Naive thymus-derived CD4-positive, alpha-beta T cell (primary cell): ENCODE measurements at regions not wholly inside any gene's neighbourhood (a gene's known extent, or its start where the extent isn't known, plus 50 kb on each side); places are given as distances from the start of the nearest gene placed in this dataset.
A peak's percentile ranks its signal among the peaks of the same experiment; 100 is the strongest.

Source experiments
- ATAC-seq: fragments of 150-1000 bp; cut with Tn5 transposase; 2 replicates; pipeline ENCODE4 v1.10.0; 2021; ENCODE audit warnings: mild to moderate bottlenecking, moderate library complexity
- CTCF ChIA-PET: fragments of 350-600 bp; sonication (Branson Sonifier 250); formaldehyde crosslinking; loops from one replicate; lab custom pipeline; 2021; ENCODE audit warnings: antibody characterized with exemption; lab: Charles Lee
- POLR2A ChIA-PET: fragments of 350-600 bp; sonication (Branson Sonifier 250); formaldehyde crosslinking; loops from one replicate; lab custom pipeline; 2021; ENCODE audit warnings: antibody characterized with exemption, inconsistent platforms; lab: Charles Lee
- DNase-seq, 9 donors: peaks; one replicate each; pipeline versions ENCODE4 v3.0.0 to v3.0.0-alpha.2; 2020 to 2022; ENCODE audit warnings: mixed read lengths in 1 of 9
- H3K27ac ChIP-seq: one replicate; pipeline ENCODE4 v1.7.0; 2013; ENCODE audit warnings: mild to moderate bottlenecking, low read depth, low read length, moderate library complexity
- H3K27me3 ChIP-seq, 2 donors: one replicate each; pipeline ENCODE4 v1.7.0; 2013; ENCODE audit warnings: low read length in 2 of 2, mild to moderate bottlenecking in 2 of 2, moderate library complexity in 2 of 2; ENCODE audit not compliant: control insufficient read depth in 2 of 2, insufficient read depth in 2 of 2
- H3K36me3 ChIP-seq, 3 experiments: 1 replicate in 2 of 3; 2 replicates in 1 of 3; pipeline ENCODE4 v1.7.0; 2013; ENCODE audit warnings: low read length in 3 of 3, mild to moderate bottlenecking in 3 of 3, moderate library complexity in 1 of 3; ENCODE audit not compliant: insufficient read depth in 3 of 3, control insufficient read depth in 2 of 3
- H3K4me1 ChIP-seq, 2 donors: one replicate each; pipeline ENCODE4 v1.7.0; 2013; ENCODE audit warnings: low read length in 2 of 2, mild to moderate bottlenecking in 2 of 2, moderate library complexity in 1 of 2; ENCODE audit not compliant: control insufficient read depth in 2 of 2, insufficient read depth in 2 of 2
- H3K4me3 ChIP-seq: 2 replicates; pipeline ENCODE4 v1.7.0; 2013; ENCODE audit warnings: mild to moderate bottlenecking, low read length
- H3K9me3 ChIP-seq, 3 experiments: 1 replicate in 2 of 3; 2 replicates in 1 of 3; pipeline ENCODE4 v1.7.0; 2013; ENCODE audit warnings: low read length in 3 of 3; ENCODE audit not compliant: control insufficient read depth in 2 of 3
- H3K27ac Mint-ChIP-seq, 9 donors: one replicate each; pipeline ENCODE4 v1.8.0; 2020 to 2022; ENCODE audit warnings: mixed read lengths in 9 of 9, mild to moderate bottlenecking in 8 of 9, moderate library complexity in 5 of 9, inconsistent platforms in 2 of 9
- H3K27me3 Mint-ChIP-seq, 5 donors: one replicate each; pipeline ENCODE4 v1.8.0; 2021 to 2022; ENCODE audit warnings: mixed read lengths in 5 of 5, mild to moderate bottlenecking in 1 of 5
- H3K36me3 Mint-ChIP-seq, 5 donors: one replicate each; pipeline ENCODE4 v1.8.0; 2020 to 2022; ENCODE audit warnings: mixed read lengths in 5 of 5, mild to moderate bottlenecking in 3 of 5, inconsistent platforms in 1 of 5
- H3K4me1 Mint-ChIP-seq, 7 donors: one replicate each; pipeline ENCODE4 v1.8.0; 2020 to 2022; ENCODE audit warnings: mixed read lengths in 7 of 7, mild to moderate bottlenecking in 3 of 7, inconsistent platforms in 1 of 7
- H3K4me3 Mint-ChIP-seq, 10 donors: one replicate each; pipeline ENCODE4 v1.8.0; 2020 to 2022; ENCODE audit warnings: mild to moderate bottlenecking in 10 of 10, mixed read lengths in 10 of 10, moderate library complexity in 6 of 10, inconsistent platforms in 2 of 10
- H3K9me3 Mint-ChIP-seq, 11 donors: one replicate each; pipeline ENCODE4 v1.8.0; 2020 to 2022; ENCODE audit warnings: mixed read lengths in 11 of 11, mild to moderate bottlenecking in 4 of 11, inconsistent platforms in 1 of 11, moderate library complexity in 1 of 11
- intact Hi-C, 2 donors: fragments of 100-400 bp; cut with micrococcal nuclease; formaldehyde crosslinking; loops; one replicate each; pipeline ENCODE4 v1.15.1; 2023

DNA sequence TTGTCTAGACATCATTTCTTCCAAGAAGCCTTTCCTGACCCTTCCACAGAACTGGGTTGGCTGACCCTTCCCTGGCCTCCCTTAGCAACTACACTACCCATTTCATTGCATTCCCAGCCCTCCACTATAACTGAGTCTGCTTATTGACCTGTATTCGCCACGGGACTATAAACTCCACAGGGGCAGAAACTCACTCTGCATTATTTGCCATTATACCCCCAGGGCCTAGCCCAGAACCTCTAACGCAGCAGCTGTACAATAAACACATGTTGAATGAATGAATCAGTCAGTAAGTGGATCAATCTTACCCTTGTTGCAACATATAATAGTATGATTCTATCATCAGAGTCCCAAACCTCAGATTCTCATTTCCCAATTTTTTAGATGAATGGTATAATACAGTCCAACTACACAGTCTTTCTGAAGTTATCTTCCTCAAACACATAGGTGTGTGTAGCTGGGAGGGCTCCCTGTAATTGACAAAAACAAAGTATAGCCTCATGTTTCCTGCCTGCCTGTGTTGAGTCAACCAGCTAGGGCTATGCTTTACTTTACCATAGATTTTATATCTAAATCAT is 209.3 kb downstream of the CHIC2 start:
- intact Hi-C loops: no loop called here
- DNase-seq: no peak
- Mint-ChIP-seq H3K4me3 (no peak overlapping the region), H3K36me3 (no peaks in the 10 kb centered on the region), H3K27me3 (peaks cover 0 to 11% (median 6%) of the 10 kb centered on the region in 5 donors), H3K4me1 (peaks cover 0 to 6% (median 0%) of the 10 kb centered on the region in 7 donors), H3K27ac (no peak overlapping the region), H3K9me3 (peaks cover 0 to 2% (median 0%) of the 10 kb centered on the region in 11 donors)
- Histone ChIP-seq H3K27ac (no peak overlapping the region), H3K27me3 (no peaks in the 10 kb centered on the region), H3K36me3 (no peaks in the 10 kb centered on the region), H3K4me3 (no peak overlapping the region), H3K9me3 (no peaks in the 10 kb centered on the region), H3K4me1 (no peaks in the 10 kb centered on the region)
- ChIA-PET POLR2A (no interaction called here), CTCF (no interaction called here)
- ATAC-seq: peak; percentile 40

DNA sequence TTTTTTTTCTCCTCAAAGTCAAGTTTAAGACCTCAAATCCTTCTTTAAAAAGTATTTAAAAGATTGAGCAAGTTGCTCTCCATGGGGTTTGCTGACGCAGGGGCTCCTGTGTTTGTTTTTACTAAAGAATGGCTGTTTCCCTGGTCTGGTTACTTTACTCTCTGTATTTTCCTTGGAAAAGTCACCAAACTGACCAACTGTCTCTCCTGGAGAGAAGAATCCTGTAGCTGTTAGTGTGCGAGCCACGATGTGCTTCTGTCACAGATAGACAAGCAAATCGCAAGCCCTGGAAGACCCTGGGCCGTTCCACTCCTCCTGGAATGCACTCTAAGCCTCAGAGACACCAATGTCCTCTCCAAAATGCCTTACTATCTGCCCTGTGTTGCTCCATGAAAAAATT is 212.1 kb downstream of the CHIC2 start:
- no peak overlapping the region for H3K4me3 ChIP-seq
- no peak overlapping the region for H3K27ac ChIP-seq
- no peaks in the 10 kb centered on the region for H3K4me1 ChIP-seq
- Mint-ChIP-seq H3K36me3 (no peaks in the 10 kb centered on the region), H3K27me3 (peaks cover 0 to 11% (median 6%) of the 10 kb centered on the region in 5 donors), H3K9me3 (peaks cover 0 to 2% (median 0%) of the 10 kb centered on the region in 11 donors), H3K4me3 (no peak overlapping the region), H3K27ac (no peak overlapping the region), H3K4me1 (peaks cover 0 to 6% (median 0%) of the 10 kb centered on the region in 7 donors)
- H3K9me3 ChIP-seq: no peaks in the 10 kb centered on the region
- H3K27me3 ChIP-seq: no peaks in the 10 kb centered on the region
- DNase-seq (no peak), ATAC-seq (no peak)
- POLR2A ChIA-PET: no interaction called here
- no peaks in the 10 kb centered on the region for H3K36me3 ChIP-seq
- CTCF ChIA-PET: no interaction called here
- intact Hi-C loops: no loop called here

DNA sequence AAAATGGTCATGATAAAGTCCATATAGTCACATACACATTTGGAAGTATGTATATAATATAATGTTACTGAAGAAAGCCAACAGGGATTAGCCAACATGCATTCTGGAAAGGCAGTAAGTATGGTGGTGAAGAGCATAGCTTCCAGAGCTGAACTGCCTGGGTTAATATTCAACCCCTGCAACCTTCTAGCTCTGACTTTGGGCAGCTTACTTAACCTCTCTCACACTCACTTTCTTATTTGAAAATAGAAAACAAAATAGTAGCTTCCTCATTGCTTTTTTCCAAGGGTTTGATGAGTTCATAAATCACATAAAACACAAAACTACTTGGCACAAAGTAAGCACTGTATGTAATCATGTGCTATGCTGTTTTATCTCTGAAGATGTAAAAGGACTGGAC is 216.4 kb downstream of the CHIC2 start:
- ATAC-seq: no peak
- Mint-ChIP-seq H3K4me3 (no peak overlapping the region), H3K4me1 (no peaks in the 10 kb centered on the region), H3K9me3 (no peaks in the 10 kb centered on the region), H3K27me3 (peaks cover 0 to 4% (median 0%) of the 10 kb centered on the region in 5 donors), H3K27ac (no peak overlapping the region), H3K36me3 (no peaks in the 10 kb centered on the region)
- no peak overlapping the region for H3K27ac ChIP-seq
- no peak for DNase-seq
- ChIA-PET CTCF (no interaction called here), POLR2A (no interaction called here)
- no peak overlapping the region for H3K4me3 ChIP-seq
- H3K4me1 ChIP-seq: no peaks in the 10 kb centered on the region
- intact Hi-C loops: no loop called here
- no peaks in the 10 kb centered on the region for H3K9me3 ChIP-seq
- H3K36me3 ChIP-seq: no peaks in the 10 kb centered on the region
- no peaks in the 10 kb centered on the region for H3K27me3 ChIP-seq

DNA sequence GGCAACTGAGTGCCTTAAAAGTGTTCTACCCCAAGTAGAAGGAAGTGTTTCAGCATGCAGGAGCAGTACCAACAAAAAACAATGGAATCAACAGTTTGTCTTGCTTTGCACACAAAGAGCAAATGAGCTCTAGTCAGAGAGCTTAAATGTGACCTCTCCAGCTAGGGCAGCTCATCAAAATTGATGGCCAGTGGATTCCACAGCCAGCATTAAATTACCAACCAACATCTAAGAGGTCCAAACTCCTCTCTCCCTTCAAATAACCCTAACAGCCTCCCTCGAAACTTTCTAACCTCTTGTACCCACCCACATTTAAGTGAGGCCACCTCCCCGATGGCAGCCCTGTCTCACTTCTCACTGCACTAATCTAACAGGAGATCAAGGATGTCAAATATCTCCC is 219.9 kb downstream of the CHIC2 start:
- Histone ChIP-seq H3K27me3 (no peaks in the 10 kb centered on the region), H3K4me1 (no peaks in the 10 kb centered on the region), H3K27ac (no peak overlapping the region), H3K36me3 (no peaks in the 10 kb centered on the region), H3K9me3 (no peaks in the 10 kb centered on the region), H3K4me3 (no peak overlapping the region)
- ATAC-seq (no peak), DNase-seq (no peak)
- H3K27me3 Mint-ChIP-seq: peaks cover 0 to 15% (median 5%) of the 10 kb centered on the region in 5 donors
- ChIA-PET CTCF (no interaction called here), POLR2A (no interaction called here)
- intact Hi-C loops: no loop called here
- peaks cover 0 to 3% (median 0%) of the 10 kb centered on the region in 11 donors for H3K9me3 Mint-ChIP-seq
- H3K27ac Mint-ChIP-seq: no peak overlapping the region
- no peak overlapping the region for H3K4me3 Mint-ChIP-seq
- H3K36me3 Mint-ChIP-seq: no peaks in the 10 kb centered on the region
- no peaks in the 10 kb centered on the region for H3K4me1 Mint-ChIP-seq

DNA sequence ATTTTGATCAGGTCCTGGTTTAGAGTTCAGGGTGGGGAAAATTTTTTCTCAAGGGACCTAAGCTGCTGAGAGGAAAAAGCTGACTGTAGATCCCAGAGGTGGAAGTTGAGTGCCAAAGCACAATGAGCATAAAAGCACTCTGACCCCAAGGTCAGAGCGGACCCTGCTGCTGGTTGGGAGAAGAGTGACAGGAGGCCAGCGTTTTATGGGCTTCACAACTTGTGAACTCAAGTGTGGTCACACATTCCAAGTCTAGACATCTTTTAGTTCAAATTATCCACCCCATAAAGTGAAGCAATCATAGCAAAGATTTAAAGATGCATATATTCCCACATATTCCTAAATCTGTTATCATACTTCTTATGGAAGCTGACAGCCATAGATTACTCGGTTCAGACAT is 220.3 kb downstream of the CHIC2 start:
- Histone ChIP-seq H3K27me3 (no peaks in the 10 kb centered on the region), H3K4me1 (no peaks in the 10 kb centered on the region), H3K9me3 (no peaks in the 10 kb centered on the region), H3K27ac (no peak overlapping the region), H3K4me3 (no peak overlapping the region), H3K36me3 (no peaks in the 10 kb centered on the region)
- Mint-ChIP-seq H3K9me3 (peaks cover 0 to 4% (median 0%) of the 10 kb centered on the region in 11 donors), H3K36me3 (no peaks in the 10 kb centered on the region), H3K27ac (no peak overlapping the region), H3K4me1 (no peaks in the 10 kb centered on the region), H3K4me3 (no peak overlapping the region), H3K27me3 (peaks cover 0 to 15% (median 5%) of the 10 kb centered on the region in 5 donors)
- no peak for DNase-seq
- no peak for ATAC-seq
- POLR2A ChIA-PET: no interaction called here
- intact Hi-C loops: no loop called here
- CTCF ChIA-PET: interaction anchor here (0.7 kb wide), 1 partner anchor 422 kb away, joined by 5 read pairs; no protein-coding TSS in a partner anchor

DNA sequence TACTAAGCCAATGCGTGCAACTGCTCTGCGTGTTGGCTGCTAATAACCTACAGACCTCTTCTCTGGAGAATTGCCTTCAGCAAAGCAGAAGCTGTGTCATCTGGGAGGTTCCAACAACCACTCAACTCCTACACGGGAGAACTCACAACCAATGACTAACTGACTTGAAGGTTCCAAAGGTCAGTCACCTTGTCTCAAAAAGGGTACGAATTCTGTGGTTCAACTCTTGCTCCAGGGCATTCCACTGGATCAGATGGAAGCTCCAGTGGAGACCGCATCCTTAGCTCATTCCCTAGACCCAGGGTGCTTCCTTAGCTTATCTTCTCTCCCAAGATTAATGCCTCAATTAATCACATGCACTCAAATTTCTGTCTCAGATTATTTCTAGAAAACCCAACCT is 222.7 kb downstream of the CHIC2 start:
- DNase-seq: no peak
- no peaks in the 10 kb centered on the region for H3K36me3 Mint-ChIP-seq
- intact Hi-C loops: no loop called here
- H3K27ac ChIP-seq: no peak overlapping the region
- peaks cover 0 to 15% (median 8%) of the 10 kb centered on the region in 5 donors for H3K27me3 Mint-ChIP-seq
- H3K4me3 Mint-ChIP-seq: no peak overlapping the region
- peaks cover 0 to 24% (median 4%) of the 10 kb centered on the region in 11 donors for H3K9me3 Mint-ChIP-seq
- no peak overlapping the region for H3K4me3 ChIP-seq
- no peaks in the 10 kb centered on the region for H3K36me3 ChIP-seq
- no peaks in the 10 kb centered on the region for H3K4me1 Mint-ChIP-seq
- POLR2A ChIA-PET: no interaction called here
- CTCF ChIA-PET: no interaction called here
- no peaks in the 10 kb centered on the region for H3K27me3 ChIP-seq
- H3K9me3 ChIP-seq: no peaks in the 10 kb centered on the region
- ATAC-seq: no peak
- H3K27ac Mint-ChIP-seq: no peak overlapping the region
- H3K4me1 ChIP-seq: no peaks in the 10 kb centered on the region

DNA sequence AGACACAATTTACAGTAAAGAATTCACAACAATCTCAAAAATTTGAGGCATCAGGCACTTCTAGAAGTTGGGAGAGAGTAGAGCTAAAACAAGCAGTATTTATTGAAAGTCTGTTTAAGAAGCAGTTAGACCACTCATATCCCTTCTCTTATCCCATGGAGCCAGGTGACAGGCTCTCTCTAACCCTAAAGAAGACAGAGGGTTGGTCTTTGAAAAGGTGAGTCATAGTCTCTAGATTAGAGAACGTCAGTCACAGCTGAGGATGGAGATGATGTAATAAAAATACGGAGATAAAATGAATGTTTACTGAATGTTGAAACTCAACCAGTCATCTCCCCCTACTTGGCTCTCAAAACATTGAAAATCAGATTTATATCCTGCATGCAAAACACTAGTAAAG is 223.8 kb downstream of the CHIC2 start:
- H3K4me3 ChIP-seq: no peak overlapping the region
- ATAC-seq: no peak
- no peaks in the 10 kb centered on the region for H3K36me3 Mint-ChIP-seq
- H3K9me3 ChIP-seq: no peaks in the 10 kb centered on the region
- H3K36me3 ChIP-seq: no peaks in the 10 kb centered on the region
- no peaks in the 10 kb centered on the region for H3K27me3 ChIP-seq
- no peak overlapping the region for H3K27ac Mint-ChIP-seq
- H3K27me3 Mint-ChIP-seq: peaks cover 0 to 22% (median 13%) of the 10 kb centered on the region in 5 donors
- H3K27ac ChIP-seq: no peak overlapping the region
- peaks cover 0 to 28% (median 6%) of the 10 kb centered on the region in 11 donors for H3K9me3 Mint-ChIP-seq
- no peak overlapping the region for H3K4me3 Mint-ChIP-seq
- no peaks in the 10 kb centered on the region for H3K4me1 ChIP-seq
- CTCF ChIA-PET: interaction anchor here (0.6 kb wide), 1 partner anchor 21 kb away, joined by 3 read pairs; no protein-coding TSS in a partner anchor
- intact Hi-C loops: no loop called here
- POLR2A ChIA-PET: no interaction called here
- no peaks in the 10 kb centered on the region for H3K4me1 Mint-ChIP-seq
- DNase-seq: no peak
